T-helper 2 cell (primary cell): ENCODE measurements at regions not wholly inside any gene's neighbourhood (a gene's known extent, or its start where the extent isn't known, plus 50 kb on each side); places are given as distances from the start of the nearest gene placed in this dataset.

Experiments
- DNase-seq, 5 experiments: peaks; one replicate each; pipeline versions ENCODE4 v3.0.0 to v3.0.0-alpha.2; 2012 to 2022

DNA sequence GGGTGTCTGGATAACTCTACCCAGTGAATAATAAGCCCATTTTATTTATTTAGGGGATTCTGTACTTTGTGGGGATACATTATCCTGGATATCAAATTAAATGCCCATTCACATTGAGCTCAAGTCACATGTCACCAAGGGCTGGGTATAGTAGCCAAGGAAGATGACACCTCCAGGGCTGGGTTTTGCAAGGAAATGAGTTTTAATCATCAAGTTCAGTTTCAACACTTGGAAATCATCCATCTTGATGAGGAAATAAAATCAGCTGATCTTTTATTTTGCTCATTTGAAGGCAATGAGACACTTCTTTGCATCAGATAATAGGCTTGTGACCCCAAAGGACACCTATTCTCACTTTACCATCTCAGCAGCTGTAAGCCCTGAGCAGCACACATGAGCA lies 80.0 kb upstream of the TNR start:
- no peak for DNase-seq

DNA sequence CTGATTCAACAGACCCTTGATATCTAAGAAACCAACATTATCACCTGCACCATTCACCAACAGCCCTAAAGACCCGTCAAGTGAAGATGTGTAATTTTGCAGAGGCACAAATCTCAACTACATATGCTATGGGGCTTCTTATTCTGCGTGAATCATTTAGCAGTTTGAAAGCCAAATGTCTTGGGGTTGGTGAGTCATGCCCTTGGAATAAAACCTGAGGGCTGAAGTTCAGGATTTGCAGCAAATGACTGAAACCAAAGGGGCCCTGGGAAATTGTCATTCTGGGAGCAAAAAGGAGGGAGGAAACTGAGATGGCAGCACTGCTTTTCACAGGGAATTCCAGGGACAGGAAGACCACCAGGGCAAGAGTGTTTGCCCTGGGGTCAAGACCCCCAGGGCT lies 79.2 kb upstream of the TNR start:
- DNase-seq = no peak

- no peak for DNase-seq
Observed at GRCh38 chr1:175820456-175821025, 77.1 kb upstream of the TNR start.

GRCh38 chr1:175818929-175819328 lies 75.5 kb upstream of the TNR start:
- no peak for DNase-seq

DNA sequence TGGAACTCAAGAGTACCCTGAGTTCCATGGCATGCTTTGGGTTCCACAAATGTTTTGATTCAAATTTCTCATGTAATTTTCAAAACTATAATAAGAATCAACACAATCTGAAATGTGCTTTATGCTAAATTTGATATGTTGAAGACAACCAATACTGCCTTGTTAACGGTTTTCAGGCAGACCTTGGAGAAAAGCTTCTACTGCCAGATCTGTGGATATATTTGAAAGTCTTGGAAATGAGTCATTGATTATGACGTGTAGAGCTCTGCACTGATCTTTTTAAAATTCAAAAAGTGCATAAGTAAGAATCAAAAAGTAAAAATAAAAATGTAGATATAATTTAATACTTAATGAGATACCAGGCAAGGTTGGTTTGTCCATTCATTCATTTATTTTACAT lies 74.0 kb upstream of the TNR start:
- no peak for DNase-seq

- no peak for DNase-seq
Observed at GRCh38 chr1:175814885-175815284, 71.5 kb upstream of the TNR start.

DNA sequence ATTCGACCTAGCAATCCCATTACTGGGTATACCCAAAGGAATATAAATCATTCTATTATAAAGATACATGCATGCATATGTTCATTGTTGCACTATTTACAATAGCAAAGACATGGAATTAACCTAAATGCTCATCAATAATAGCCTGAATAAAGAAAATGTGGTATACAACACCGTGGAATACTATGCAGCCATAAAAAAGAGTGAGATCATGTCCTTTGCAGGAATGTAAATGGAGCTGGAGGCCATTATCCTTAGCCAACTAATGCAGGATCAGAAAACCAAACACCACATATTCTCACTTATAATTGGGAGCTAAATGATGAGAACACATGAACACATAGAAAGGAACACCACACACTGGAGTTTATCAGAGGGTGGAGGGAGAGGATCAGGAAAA lies 69.5 kb upstream of the TNR start:
- no peak for DNase-seq

GRCh38 chr1:175810305-175810704 lies 66.9 kb upstream of the TNR start:
- no peak for DNase-seq

DNA sequence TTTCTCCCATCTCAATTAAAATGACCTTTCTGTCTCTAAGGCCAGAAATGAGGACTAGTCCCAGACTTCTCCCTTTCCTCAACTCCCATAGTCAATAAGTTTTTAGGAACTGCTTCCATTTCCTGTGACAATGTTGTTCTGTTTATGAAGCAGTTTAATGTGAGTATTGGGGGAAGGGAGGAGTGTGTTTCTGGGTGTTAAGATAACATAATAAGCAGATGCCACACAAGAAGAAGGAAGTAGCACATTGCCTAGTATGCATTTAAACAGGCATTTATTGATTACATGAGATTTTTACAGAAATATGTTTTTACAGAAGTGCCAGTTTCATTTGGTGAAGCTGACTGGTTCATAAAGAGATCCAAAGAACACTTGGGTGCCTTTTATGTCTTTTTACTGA lies 65.6 kb upstream of the TNR start:
- no peak for DNase-seq

GRCh38 chr1:175808573-175808972 lies 65.2 kb upstream of the TNR start:
- DNase-seq = no peak

DNA sequence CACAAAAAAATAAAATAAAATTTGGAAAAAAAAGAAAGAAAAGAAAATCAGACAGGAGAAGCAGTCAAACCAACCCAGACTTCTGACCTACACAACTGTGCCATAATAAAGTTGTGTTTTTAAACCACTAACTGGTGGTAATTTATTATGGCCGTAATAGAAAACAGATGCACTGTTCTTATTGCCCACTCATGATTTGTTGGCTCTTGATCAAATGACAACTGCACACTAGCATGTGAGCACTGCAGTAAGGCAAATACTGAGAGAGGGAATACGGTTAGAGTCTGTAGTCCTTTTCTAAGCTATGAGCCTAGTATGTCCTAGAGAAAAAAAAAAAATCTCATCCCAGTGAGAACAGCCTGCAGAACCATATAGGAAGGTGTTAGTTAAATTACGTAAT lies 61.2 kb upstream of the TNR start:
- DNase-seq = no peak

DNA sequence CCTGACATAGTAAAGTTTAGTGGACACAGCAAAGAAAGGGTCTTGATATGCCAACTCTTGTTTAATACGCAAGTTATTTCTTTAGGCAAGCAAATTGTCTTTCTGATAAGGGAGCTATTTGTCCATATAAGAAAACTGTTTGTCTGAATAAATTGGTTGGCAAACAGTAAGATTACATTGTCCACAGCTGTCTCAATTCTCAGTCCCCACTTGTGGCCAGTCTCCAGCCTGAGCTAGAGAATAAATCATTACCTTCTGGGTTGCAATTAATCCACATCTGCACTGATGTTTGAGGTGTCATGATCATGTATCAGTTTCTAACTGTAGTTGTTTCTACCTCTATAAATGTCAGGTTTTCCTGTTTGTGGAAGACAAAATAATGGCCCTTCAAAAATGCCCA lies 60.0 kb upstream of the TNR start:
- DNase-seq = no peak

DNA sequence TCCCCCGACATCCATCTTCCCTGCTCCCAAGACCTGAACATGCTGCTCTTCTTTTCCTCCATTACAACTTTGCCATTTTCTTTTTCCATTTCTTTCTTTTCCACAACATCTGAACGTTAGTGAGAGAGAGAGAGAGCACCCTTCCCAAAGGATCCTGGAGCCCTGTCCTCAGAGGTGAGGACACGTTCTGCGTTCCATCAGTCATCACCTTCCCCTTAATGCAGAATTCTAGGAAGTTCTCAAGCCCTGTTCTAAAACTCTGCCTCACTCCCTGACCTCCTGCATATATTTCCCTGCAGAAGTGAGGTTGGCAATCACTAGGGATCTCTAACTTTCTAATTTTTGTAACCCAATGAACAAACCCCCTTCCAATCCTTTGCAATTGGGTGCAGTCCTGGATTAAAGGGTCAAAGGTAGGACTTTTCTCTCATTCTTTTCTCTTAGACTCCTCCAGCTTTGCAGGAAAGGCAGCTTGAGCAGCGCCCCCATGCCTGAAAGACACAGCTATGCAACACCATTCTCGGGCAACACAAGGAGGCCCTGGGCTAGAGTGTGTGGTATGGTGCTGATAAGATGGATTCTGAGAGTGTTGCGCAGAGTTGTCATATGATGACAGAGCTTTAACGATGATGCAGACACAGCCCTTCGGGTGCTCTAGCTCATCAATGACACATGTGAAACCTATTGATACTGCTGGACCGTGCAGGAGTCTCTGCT lies 59.2 kb upstream of the TNR start:
- DNase-seq = no peak

- DNase-seq = no peak
Observed at GRCh38 chr1:175801979-175802378, 58.6 kb upstream of the TNR start.

GRCh38 chr1:175797576-175797975 lies 54.2 kb upstream of the TNR start:
- DNase-seq = no peak

DNA sequence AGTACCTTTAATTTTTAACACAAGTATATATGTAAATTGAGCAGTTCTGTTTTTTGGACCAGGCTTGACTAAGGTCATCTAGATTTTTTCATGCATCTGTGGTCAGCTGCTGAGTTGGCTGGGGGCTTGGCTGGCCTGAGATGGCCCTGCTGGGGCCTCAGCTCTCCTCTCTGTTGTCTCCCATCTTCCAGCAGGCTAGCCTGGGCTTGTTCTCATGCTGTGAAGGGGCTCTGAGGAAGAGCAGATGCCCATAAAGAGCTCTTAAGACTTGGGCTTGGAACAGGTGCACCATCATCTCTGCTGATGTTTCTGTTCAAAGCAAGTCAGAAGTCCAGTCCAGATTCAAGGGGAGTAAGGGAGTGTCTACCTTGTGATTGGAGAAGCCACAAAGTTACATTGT lies 51.2 kb upstream of the TNR start:
- no peak for DNase-seq

DNA sequence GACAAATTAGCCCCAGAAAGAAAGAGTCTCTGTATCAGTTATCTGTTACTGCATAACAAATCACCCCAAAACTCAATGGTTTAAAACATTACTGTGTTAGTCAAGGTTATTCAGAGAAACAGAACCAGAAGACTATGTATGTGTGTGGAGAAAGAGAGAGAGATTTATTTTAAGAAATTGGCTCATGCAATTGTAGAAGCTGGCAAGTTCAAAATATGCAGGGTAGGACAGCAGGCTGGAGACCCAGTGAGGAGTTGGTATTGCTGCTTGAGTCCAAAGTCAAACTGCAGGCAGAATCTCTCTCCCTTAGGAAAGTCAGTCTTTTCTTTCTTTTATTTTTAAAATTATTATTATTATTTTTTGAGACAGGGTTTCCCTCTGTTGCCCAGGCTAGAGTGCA lies 50.2 kb upstream of the TNR start:
- no peak for DNase-seq
